ENCODE measurements at regions not wholly inside any gene's neighbourhood (a gene's known extent, or its start where the extent isn't known, plus 50 kb on each side); places are given as distances from the start of the nearest gene placed in this dataset.
A peak's percentile ranks its signal among the peaks of the same experiment; 100 is the strongest.

- Histone ChIP-seq H2AFZ (ENCODE audit: insufficient read depth, low read depth, low read length, poor library complexity, severe bottlenecking) (no peak overlapping the region), H3K9ac (ENCODE audit: insufficient read depth, low read length, poor library complexity, severe bottlenecking) (no peak overlapping the region), H3K27ac (ENCODE audit: low read depth in 1 of 2, low read length in 2 of 2) (no peak overlapping the region), H3K27me3 (ENCODE audit: control insufficient read depth in 2 of 2, insufficient read depth in 2 of 2, low read length in 2 of 2) (no peaks in the 10 kb centered on the region), H3K4me2 (replicated peaks; ENCODE audit: extremely low read depth, low read length, poor library complexity, severe bottlenecking) (no peak overlapping the region), H3K9me3 (replicated peaks in 1 of 2; ENCODE audit: control insufficient read depth in 1 of 2, insufficient read depth in 1 of 2, low read length in 2 of 2) (peaks cover 3 to 10% of the 10 kb centered on the region in 2 donors), H3K36me3 (replicated peaks in 1 of 2; ENCODE audit: control insufficient read depth in 1 of 2, insufficient read depth in 2 of 2, low read length in 2 of 2) (no peaks in the 10 kb centered on the region), H3K4me3 (replicated peaks in 1 of 3; ENCODE audit: low read depth in 2 of 3, low read length in 3 of 3) (no peak overlapping the region), H3K4me1 (ENCODE audit: control insufficient read depth in 1 of 2, insufficient read depth in 2 of 2, low read length in 2 of 2) (no peaks in the 10 kb centered on the region), H3K79me2 (ENCODE audit: insufficient read depth, low read length) (no peaks in the 10 kb centered on the region), H4K20me1 (ENCODE audit: insufficient read depth, low read length) (no peaks in the 10 kb centered on the region)
- H3K36me3 Mint-ChIP-seq, result no peaks in the 10 kb centered on the region
- H3K27ac Mint-ChIP-seq, result peak overlapping the region in 1 of 7 donors; percentile 58
- no peaks in the 10 kb centered on the region for H3K27me3 Mint-ChIP-seq (ENCODE audit: low read depth in 3 of 3)
- DNase-seq, result no peak
- WGBS (ENCODE audit: insufficient coverage), result 67% methylated on average over 5 of the region's 6 CpGs
- no peaks in the 10 kb centered on the region for H3K4me1 Mint-ChIP-seq
- no peak for TF ChIP-seq CTCF (IDR thresholded peaks at IDR 0.05)
- intact Hi-C loops (cut with micrococcal nuclease), result loop anchor here in 1 of 2 donors (10.0 kb wide), 1 partner anchor 46 kb away; no protein-coding TSS in a partner anchor
- H3K4me3 Mint-ChIP-seq, result no peak overlapping the region
- H3K9me3 Mint-ChIP-seq, result peaks cover 0 to 6% (median 4%) of the 10 kb centered on the region in 7 donors
Observed at GRCh38 chr20:22100686-22101085, 395.2 kb downstream of the PAX1 start.

- no peaks in the 10 kb centered on the region for H3K4me1 ChIP-seq (ENCODE audit: control insufficient read depth in 1 of 2, insufficient read depth in 2 of 2, low read length in 2 of 2)
- H3K4me3 ChIP-seq (replicated peaks in 1 of 3; ENCODE audit: low read depth in 2 of 3, low read length in 3 of 3), result no peak overlapping the region
- no peak overlapping the region for H3K27ac Mint-ChIP-seq
- H2AFZ ChIP-seq (ENCODE audit: insufficient read depth, low read depth, low read length, poor library complexity, severe bottlenecking), result no peak overlapping the region
- peaks cover 8 to 14% of the 10 kb centered on the region in 2 donors for H3K9me3 ChIP-seq (replicated peaks in 1 of 2; ENCODE audit: control insufficient read depth in 1 of 2, insufficient read depth in 1 of 2, low read length in 2 of 2)
- H4K20me1 ChIP-seq (ENCODE audit: insufficient read depth, low read length), result no peaks in the 10 kb centered on the region
- no peak for TF ChIP-seq CTCF (IDR thresholded peaks at IDR 0.05)
- no peak overlapping the region for H3K9ac ChIP-seq (ENCODE audit: insufficient read depth, low read length, poor library complexity, severe bottlenecking)
- no peaks in the 10 kb centered on the region for H3K79me2 ChIP-seq (ENCODE audit: insufficient read depth, low read length)
- no peak overlapping the region for H3K4me2 ChIP-seq (replicated peaks; ENCODE audit: extremely low read depth, low read length, poor library complexity, severe bottlenecking)
- H3K27me3 ChIP-seq (ENCODE audit: control insufficient read depth in 2 of 2, insufficient read depth in 2 of 2, low read length in 2 of 2), result no peaks in the 10 kb centered on the region
- DNase-seq, result no peak
- H3K36me3 Mint-ChIP-seq, result no peaks in the 10 kb centered on the region
- no peaks in the 10 kb centered on the region for H3K4me1 Mint-ChIP-seq
- intact Hi-C loops (cut with micrococcal nuclease), result no loop called here
- no peak overlapping the region for H3K27ac ChIP-seq (ENCODE audit: low read depth in 1 of 2, low read length in 2 of 2)
- H3K27me3 Mint-ChIP-seq (ENCODE audit: low read depth in 3 of 3), result no peaks in the 10 kb centered on the region
- 100% methylated on average over 1 of the region's 3 CpGs for WGBS (ENCODE audit: insufficient coverage)
- H3K4me3 Mint-ChIP-seq, result no peak overlapping the region
- H3K9me3 Mint-ChIP-seq, result peaks cover 4 to 11% (median 5%) of the 10 kb centered on the region in 7 donors
- H3K36me3 ChIP-seq (replicated peaks in 1 of 2; ENCODE audit: control insufficient read depth in 1 of 2, insufficient read depth in 2 of 2, low read length in 2 of 2), result no peaks in the 10 kb centered on the region
Observed at GRCh38 chr20:22099348-22099747, 393.9 kb downstream of the PAX1 start.

Measured in CD14-positive monocyte (primary cell).